HG03135 (cell line): ENCODE measurements at regions not wholly inside any gene's neighbourhood (a gene's known extent, or its start where the extent isn't known, plus 50 kb on each side); places are given as distances from the start of the nearest gene placed in this dataset.
"Not testable (repeated sequence)": the region's sequence is repeated elsewhere in the genome, so short reads cannot be mapped to it uniquely, and the experiment has no call there.

ENCODE experiments used
- ATAC-seq: cut with Tn5 transposase; IDR thresholded peaks from one replicate; pipeline ENCODE4 v1.9.1; 2021; ENCODE audit warnings: mild to moderate bottlenecking, moderate library complexity; ENCODE audit not compliant: unreplicated experiment

DNA sequence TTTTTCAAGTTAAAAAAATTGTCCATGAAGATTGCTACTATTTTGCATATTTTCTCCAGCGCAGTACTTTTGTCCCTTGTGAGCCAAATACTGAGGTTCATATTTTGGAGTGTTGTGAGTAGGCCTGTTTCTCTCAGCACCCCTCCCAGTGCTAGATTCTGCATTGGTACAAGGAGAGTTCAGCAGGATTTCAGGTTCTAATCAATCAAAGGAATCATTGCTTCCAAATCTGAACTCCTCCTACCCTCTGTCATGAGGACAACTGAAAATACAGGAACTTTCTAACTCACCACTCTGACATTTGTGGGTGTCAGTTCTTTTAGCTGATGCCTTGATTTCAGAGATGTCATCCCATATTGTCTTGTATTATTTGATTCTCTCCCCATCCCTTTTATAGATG, 299.9 kb downstream of the FZD1 start:
- ATAC-seq: no peak

DNA sequence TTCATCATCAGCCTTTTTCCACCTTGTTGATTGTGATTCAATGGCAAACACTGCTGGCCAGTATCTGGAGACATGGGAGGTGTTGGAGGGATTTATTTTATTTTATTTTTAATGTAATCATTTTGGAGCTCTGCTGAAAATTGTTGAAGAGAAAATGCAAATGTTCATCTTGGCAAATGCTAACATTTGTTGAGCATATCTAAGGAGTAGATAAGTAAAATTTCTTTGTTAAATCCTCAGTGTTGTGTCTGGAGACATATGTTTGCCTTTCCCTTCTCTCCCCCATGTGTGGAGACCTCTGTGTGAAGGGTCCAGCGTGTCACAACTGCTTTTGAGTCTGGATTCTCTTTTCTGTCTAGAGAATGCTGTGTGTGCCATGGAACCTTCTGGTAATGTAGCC, 300.3 kb downstream of the FZD1 start:
- no peak for ATAC-seq

DNA sequence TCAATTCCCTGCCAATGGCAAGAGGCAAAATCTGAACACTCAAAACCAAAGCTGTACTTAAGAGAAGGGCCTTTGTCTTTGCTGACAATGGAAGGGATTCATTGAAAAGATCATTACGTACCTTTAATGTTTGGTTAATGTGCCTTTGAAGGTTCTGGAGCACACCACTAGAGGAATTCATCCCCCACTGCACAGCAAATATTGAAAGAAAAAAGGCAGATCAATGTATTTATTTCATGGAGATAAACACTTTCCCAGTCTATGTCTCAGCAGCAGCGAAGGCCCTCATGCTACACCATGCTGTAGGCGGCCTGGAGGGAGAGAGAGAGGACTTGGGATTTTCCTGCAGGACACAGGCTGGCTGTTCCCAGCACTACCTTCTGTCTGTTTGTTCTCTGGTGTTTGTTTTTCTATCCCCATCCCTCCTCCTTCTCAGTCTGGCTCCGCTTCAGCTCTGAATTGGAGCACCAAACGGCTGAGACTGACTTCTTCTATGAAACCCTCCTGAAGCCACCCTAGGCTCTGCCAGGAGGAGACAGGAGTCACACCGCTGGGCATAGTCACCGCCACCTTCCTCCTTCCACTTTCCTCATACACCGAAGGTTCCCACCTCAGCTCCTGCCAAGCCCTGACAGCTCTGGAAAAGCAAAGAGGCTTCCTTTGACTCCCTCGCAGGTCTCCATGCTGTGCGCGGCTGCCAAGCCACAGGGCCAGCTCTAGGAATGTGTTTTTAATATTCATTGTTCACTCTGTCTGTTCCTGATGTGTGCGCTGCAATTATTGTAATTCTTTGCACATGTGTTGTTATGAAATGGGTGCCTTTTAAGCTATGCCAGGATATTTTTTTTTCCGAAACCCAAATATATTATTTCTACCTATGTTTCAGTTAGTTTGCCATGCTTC, 301.5 kb downstream of the FZD1 start:
- ATAC-seq: no peak

DNA sequence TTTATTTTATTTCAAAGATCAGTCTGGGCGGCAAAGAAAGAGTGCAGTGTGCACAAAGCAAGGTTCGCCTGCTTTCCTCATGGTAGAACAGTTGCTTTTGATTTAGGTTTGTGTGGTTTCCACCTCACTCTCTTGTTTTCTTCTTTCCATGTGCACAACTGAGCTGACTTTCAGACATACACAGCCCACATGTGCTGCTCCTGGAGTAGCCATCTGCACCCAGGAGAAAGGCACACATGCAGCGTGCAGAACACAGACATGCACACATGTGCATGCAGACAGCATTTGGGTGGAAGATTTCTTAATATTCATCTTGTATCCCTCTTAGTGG, 302.1 kb downstream of the FZD1 start:
- ATAC-seq: no peak

DNA sequence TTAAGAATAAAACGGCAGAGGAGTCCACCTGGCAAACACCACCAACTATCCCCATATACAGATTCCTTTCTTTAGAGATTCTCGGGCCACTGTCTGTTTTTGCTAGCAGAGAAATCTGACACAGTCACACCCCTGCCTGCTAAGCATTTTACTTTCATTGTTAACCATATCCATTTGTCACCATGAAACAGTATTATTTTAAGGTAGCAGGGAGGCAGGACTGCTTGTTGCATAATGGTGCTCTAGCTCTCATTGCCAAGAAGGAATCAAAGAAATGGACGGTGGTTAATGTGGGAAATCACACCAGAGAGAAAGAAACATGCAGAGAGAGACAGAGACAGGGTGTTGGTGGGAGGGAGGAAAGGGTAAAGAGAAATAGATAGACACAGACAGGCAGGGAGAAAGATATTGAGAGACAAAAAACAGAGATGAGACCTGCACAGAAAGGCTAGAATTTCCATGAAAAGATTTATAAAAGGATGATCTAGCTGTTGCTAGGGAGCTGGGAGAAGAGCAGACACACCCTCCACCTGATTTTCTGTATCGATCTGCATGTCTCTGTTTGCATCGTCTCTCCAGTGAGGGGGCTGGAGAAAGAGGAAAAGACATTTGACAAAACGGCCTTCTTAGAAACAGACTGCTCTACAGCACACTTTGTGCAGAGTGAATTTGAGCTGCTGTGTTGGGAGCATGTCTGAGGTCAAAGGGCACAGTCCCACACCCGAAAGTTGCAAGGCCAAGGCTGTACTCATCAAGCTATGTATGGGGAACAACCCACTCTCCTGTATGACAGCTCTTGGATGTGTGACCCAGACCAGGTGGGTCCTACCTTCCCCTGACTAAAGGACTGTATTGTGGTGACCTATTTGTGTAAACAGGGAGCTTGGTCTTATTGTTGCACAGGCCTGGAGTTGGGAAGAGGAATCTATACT, 303.1 kb downstream of the FZD1 start:
- ATAC-seq: no peak

DNA sequence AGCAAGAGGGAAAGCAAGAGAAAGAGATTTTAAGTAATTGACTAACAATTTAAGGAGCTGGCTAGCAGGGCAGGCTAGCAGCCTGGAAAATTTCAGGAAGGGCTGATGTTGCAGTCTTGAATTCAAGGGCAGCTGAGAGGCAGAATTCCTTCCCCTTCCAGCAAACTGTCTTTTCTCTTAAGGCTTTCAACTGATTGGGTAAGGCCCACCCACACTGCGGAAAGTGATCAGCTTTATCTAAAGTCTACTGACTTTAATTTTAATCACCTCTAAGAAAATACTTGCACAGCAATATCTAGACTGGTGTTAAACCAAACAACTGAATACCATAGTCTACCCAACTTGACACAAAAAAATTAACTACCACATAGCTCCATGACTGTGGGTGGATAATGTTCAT, 303.9 kb downstream of the FZD1 start:
- no peak for ATAC-seq

DNA sequence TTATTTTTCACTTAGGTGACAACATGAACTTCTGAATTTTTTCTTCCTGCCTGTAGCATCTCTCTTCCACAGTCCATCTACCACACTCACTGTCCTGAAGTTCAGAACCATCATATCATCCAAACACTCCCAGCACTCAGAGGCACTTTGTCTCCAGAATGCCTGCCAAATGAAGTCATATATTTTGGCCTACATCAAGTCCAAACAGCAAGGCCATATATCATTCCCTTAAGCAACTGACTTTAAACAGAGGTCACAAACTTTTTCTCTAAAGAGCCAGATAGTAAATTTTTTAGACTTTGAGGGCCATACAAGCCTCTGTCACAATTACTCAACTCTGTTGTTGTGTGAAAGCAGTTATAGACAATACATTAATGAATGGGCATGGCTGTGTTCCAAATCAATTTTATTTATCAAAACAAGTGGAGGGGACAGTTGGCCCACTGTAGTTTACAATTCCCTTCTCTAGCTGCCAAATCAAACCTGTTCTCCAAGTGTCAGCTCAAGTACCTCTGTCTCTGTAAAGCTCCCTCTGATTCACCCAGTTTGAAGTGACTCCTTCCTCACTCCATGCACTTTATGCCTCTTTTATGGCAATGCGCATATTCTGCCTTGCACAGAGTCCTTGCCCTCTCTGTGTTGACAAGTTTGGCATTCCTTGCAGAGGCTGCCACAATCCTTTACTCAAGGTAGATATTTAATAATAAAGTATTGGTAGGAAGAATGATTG, 305.7 kb downstream of the FZD1 start:
- no peak for ATAC-seq

DNA sequence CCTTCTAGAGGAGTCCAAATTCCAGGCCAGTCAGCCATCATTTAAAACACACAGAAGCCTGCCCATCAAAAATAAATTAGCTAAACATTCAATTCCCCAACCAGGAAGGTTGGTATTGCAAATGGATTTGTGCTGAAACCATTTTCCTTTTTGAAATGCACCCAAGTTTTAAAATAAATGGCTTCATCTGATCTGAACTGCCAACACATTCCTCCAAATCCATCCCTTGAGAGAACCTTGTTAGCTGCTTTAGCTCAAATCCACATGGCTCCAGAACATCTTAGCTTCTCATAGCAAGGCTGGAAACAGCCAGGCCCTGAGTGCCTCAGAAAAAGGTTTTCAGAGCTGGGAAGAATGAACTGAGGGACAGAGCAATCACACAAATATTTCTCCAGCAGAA, 306.3 kb downstream of the FZD1 start:
- ATAC-seq: no peak

DNA sequence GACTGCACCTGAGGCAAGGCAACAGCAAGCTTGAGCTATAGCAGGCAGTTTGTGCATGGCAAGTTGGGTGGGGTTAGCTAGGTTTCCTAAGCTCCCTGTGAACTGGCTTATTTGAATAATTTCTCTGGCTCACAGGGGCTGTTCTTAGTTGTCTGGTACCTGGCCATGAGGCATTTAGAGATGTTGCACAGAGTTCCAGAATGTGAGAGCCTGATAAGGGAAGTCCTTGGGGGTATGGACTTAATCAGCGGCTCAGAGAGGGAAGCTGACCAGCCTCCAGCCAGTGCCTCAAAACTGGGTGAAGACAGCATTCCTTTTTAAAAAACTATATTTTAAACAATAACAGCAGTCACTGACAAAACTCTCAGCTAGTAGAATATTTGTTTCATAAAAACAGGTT, 307.4 kb downstream of the FZD1 start:
- no peak for ATAC-seq

DNA sequence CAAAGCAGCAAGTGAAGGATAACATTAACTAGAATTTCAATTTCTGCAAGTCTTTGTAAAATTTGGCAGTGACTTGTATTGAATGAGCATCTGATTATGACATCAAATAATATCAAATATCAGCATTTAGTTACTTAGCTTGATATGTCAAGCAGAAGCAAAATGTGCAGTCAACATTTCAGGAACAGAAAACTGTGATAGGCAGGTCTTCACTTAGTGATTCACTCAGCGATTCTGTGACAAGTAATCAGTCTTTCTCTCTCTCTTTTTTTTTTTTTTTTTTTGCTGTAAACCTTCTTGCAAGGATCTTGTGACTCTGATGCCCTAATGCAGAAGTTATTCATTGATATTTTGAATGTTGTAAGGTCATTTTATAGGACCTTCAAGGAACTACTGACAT, 307.1 kb downstream of the MTERF1 start:
- no peak for ATAC-seq

DNA sequence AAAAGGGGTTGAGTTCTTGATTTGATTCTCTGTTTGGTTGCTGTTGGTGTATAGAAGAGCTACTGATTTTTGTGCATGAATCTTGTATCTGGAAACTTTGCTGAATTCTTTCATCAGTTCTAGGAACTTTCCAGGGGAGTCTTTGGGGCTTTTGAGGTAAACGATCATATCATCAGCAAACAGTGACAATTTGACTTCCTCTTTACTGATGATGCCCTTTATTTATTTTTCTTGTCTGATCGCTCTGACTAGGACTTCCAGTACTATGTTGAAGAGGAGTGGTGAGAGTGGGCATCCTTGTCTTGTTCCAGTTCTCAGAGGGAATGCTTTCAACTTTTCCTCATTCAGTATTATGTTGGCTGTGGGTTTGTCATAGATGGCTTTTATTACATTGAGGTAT, 304.0 kb downstream of the MTERF1 start:
- ATAC-seq: not testable (repeated sequence)

DNA sequence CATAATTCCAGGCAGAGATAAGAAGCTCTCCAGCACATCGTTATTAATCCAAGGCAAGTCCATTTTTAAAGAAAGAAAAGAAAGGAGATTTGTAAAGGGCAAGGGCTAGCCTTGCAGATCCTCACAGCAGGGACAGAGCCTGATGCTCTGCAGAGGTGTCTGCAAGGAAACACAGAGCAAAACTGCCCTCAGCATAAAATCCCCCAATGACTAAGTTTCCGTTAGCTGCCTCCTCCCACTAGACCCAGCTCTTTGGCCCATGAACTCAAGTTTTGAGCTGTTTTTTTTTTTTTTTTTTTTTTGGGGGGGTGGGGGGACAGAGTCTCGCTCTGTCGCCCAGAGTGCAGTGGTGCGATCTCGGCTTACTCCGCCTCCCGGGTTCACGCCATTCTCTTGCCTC, 300.7 kb downstream of the MTERF1 start:
- no peak for ATAC-seq

DNA sequence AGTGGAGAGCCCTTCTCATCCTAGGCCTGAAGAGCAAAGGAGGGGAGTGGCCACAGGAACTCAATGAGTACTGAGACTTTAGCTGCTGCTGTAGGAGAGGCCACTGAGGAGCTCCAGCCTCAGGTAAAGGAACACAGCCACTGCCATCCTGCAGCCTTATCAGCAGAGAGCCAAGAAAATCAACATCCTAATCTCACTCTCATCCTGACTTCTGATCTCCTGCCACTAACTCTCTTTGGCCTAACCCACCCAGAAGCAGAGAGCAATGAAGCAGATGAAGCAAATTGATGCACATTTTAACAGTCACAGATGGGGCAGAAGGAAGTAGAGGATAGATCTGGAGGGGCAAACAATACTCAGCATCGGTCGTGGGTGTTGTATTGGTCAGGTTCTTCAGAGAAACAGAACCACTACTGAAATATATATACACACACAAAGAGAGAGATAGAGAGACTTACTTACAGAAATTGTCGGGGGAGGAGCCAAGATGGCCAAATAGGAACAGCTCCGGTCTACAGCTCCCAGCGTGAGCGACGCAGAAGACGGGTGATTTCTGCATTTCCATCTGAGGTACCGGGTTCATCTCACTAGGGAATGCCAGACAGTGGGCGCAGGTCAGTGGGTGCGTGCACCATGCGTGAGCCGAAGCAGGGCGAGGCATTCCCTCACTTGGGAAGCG, 297.6 kb downstream of the MTERF1 start:
- ATAC-seq: no peak

DNA sequence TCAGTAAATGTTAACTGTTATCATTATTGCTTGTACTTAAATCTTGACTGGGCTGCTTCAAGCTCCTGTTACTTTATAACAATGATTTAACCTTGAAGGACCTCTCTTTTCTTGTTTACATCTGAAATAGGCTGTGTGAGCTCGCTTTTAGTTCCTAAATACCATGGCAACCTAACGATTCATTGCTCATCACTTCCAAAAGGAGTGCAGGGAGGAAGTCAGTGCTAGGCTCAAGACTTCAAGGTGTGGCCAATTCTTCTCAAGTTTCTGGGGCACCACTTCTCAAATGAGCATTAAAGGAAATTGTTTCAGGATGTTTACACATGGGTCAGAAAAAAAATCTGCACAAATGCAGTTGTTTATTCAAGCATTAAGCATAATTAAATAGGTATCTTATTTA, 284.2 kb downstream of the MTERF1 start:
- no peak for ATAC-seq

DNA sequence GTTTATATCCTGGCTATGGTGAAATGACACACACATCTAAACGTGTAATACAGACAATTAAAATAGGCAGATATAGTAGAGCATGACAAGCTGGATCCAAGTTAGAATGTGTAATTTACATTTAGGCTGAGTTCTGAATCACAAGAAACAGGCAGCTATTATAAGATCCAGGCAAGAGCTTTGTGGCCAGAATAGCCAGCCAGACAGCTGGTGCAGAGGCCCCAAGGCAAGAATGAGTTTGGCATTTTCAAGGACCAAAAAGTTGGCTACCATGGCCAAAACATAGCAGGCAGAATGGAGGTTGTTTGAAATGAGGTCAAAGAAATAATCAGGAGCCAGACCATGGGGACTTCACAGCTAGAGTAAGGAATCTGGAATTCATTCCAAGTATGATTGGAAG, 281.7 kb downstream of the MTERF1 start:
- ATAC-seq: no peak

DNA sequence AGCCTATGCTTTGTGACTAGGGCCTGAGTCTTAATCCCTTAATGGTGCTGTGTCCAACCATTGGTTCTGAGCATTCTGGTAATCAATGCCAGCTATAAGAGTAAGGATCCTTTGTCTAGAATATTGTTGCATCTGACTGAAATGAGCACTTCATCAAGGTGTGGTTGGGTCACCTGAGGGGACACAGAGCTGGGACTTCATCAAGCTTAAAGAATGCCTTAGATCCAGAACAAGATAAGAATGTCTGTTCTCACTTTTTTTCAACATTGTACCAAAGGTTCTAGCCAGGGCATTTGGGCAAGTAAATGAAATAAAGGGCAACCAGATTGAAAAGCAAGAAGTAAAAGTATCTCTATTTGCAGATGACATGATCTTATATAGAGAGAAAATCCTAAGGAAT, 280.4 kb downstream of the MTERF1 start:
- ATAC-seq: no peak

DNA sequence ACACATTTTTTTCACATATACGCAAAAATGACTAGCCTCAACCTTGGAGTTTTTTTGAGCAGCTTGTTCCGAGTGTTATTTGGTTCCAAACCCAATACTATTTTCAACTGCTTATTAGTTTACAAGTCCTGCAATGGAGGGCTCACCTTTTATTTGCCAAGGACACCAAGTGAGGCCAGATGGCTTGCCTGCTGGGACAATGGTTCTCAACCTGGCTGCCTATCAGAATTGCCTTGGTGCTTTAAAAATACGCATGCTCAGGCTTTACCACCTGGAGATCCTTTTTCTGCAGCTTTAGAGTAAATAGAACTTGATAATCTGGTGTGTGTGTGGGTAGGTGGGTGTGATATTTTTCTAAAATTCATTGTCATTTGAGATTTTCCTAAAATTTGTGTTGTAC, 276.8 kb downstream of the MTERF1 start:
- no peak for ATAC-seq

DNA sequence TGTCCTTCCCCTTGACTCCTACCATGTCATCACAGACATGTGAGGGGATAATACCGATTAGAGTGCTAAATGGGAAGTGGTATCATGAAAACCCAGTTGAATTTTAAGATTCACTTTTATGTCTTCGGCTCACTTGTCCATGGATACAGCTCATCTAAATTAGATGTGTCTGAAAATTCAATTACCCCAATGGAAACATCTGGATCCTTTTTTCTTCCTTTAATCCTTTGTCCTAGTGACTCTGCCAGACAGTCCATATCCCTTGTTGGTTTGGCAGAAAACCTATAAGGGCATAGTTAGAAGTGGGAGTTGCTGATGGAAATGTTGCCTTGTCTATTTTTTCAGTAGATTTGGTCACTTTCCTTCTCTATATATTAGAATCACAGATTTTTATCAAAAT, 271.9 kb downstream of the MTERF1 start:
- ATAC-seq: no peak

DNA sequence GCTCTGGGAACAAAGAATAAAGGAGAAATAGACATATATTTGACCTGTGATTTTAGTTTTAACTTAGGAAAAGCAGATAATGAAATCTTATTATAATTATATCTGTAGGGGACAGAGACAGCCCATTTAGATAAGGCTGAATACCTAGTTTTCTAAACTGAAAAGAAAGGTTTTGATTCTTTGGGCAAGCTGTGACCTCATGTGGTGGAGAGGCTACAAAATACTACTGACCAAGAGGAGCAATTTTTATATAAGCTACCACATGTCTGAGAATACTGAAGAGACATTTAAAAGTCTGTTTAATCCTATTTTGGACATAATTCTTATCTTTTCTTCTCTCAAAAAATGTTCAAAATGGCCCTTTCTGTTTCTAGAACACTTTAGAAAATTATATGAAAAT, 271.0 kb downstream of the MTERF1 start:
- ATAC-seq: no peak

DNA sequence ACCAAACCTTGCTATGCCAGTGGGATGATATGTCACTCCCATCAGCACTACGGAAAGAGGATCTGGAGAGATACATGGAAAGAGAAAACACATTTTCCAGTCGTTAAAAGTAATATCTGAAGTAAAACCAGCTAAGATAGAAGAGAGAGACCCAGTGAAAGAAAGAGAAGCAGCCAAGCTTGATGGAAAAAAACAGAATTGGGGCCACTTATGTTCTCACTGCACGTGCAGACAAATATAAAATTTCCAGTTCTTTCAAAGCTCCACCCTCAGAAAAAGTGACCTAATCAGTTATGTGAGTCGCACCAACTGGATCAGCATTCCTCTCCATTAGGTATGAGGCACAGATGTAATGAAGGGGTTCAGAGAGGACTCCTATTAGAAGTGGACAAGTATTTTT, 266.1 kb downstream of the MTERF1 start:
- no peak for ATAC-seq
